ENCODE measurements at regions not wholly inside any gene's neighbourhood (a gene's known extent, or its start where the extent isn't known, plus 50 kb on each side); places are given as distances from the start of the nearest gene placed in this dataset.

- TF ChIP-seq CTCF (IDR thresholded peaks at IDR 0.05) (no peak), POLR2A (IDR thresholded peaks at IDR 0.05) (no peak)
Measured at GRCh38 chr15:87575896-87576473, 680.6 kb downstream of the NTRK3 start.
